ENCODE measurements at regions not wholly inside any gene's neighbourhood (a gene's known extent, or its start where the extent isn't known, plus 50 kb on each side); places are given as distances from the start of the nearest gene placed in this dataset.

GRCh38 chr9:107557236-107557990 is 67.8 kb upstream of the KLF4 start:
- H3K36me3 ChIP-seq: no peaks in the 10 kb centered on the region
- TF ChIP-seq POLR2AphosphoS5 (IDR thresholded peaks at IDR 0.05) (peak in 2 of 3 donors; percentile 19 to 59), EP300 (IDR thresholded peaks at IDR 0.05) (no peak)
- no peaks in the 10 kb centered on the region for H3K9me3 ChIP-seq
- intact Hi-C loops (cut with DNase I; ENCODE audit: low total_unique reads): no loop called here
- no peak overlapping the region for H3K4me3 ChIP-seq
- H3K27ac ChIP-seq: peak overlapping the region in 3 of 5 donors; percentile 33 to 66 (median 40)
- H3K27me3 ChIP-seq: no peaks in the 10 kb centered on the region
- DNase-seq: peak in 1 of 2 donors; percentile 30
- 55 to 76% (median 69%) methylated on average over 5 of the region's 5 CpGs for WGBS, 5 donors
- H3K4me1 ChIP-seq: peaks cover 0 to 16% (median 0%) of the 10 kb centered on the region in 4 donors

GRCh38 chr9:107554636-107555035 is 65.1 kb upstream of the KLF4 start:
- intact Hi-C loops (cut with DNase I; ENCODE audit: low total_unique reads): no loop called here
- peak overlapping the region in 1 of 5 donors; percentile 8 for H3K27ac ChIP-seq
- H3K4me1 ChIP-seq: peaks cover 0 to 12% (median 0%) of the 10 kb centered on the region in 4 donors
- DNase-seq: no peak
- 50 to 72% (median 56%) methylated on average over 8 of the region's 8 CpGs for WGBS, 5 donors
- H3K36me3 ChIP-seq: no peaks in the 10 kb centered on the region
- H3K27me3 ChIP-seq: no peaks in the 10 kb centered on the region
- TF ChIP-seq CTCF (IDR thresholded peaks at IDR 0.05) (no peak), POLR2A (IDR thresholded peaks at IDR 0.05) (no peak), EP300 (IDR thresholded peaks at IDR 0.05) (no peak), POLR2AphosphoS5 (IDR thresholded peaks at IDR 0.05) (no peak)
- no peak overlapping the region for H3K4me3 ChIP-seq
- no peaks in the 10 kb centered on the region for H3K9me3 ChIP-seq

- H3K27me3 ChIP-seq: no peaks in the 10 kb centered on the region
- TF ChIP-seq CTCF (IDR thresholded peaks at IDR 0.05) (no peak), POLR2AphosphoS5 (IDR thresholded peaks at IDR 0.05) (peak in 2 of 3 donors; percentile 26 to 61), POLR2A (IDR thresholded peaks at IDR 0.05) (no peak)
- no peaks in the 10 kb centered on the region for H3K9me3 ChIP-seq
- no peak overlapping the region for H3K4me3 ChIP-seq
- H3K27ac ChIP-seq: peak overlapping the region; percentile 1 to 69 (median 40)
- H3K36me3 ChIP-seq: no peaks in the 10 kb centered on the region
- intact Hi-C loops (cut with DNase I; ENCODE audit: low total_unique reads): no loop called here
- DNase-seq: peak in 1 of 2 donors; percentile 48
- WGBS, 5 donors: 64 to 75% (median 71%) methylated on average over 10 of the region's 10 CpGs
- peaks cover 0 to 17% (median 11%) of the 10 kb centered on the region in 4 donors for H3K4me1 ChIP-seq
Observed at GRCh38 chr9:107548298-107549142, 59.0 kb upstream of the KLF4 start.

- Histone ChIP-seq H3K36me3 (no peaks in the 10 kb centered on the region), H3K27me3 (no peaks in the 10 kb centered on the region), H3K9me3 (no peaks in the 10 kb centered on the region), H3K4me1 (peaks cover 0 to 17% (median 11%) of the 10 kb centered on the region in 4 donors), H3K27ac (peak overlapping the region; percentile 1 to 69 (median 40)), H3K4me3 (no peak overlapping the region)
- WGBS, 5 donors: 63 to 84% (median 77%) methylated on average over 3 of the region's 3 CpGs
- DNase-seq: no peak
- intact Hi-C loops (cut with DNase I; ENCODE audit: low total_unique reads): no loop called here
- no peak for TF ChIP-seq POLR2AphosphoS5 (IDR thresholded peaks at IDR 0.05)
- no peak for TF ChIP-seq EP300 (IDR thresholded peaks at IDR 0.05)
- TF ChIP-seq CTCF (IDR thresholded peaks at IDR 0.05): no peak
- TF ChIP-seq POLR2A (IDR thresholded peaks at IDR 0.05): no peak
Observed at GRCh38 chr9:107547772-107548297, 58.3 kb upstream of the KLF4 start.
